ENCODE measurements at regions not wholly inside any gene's neighbourhood (a gene's known extent, or its start where the extent isn't known, plus 50 kb on each side); places are given as distances from the start of the nearest gene placed in this dataset.

GRCh38 chr14:99323603-99324185, 51.7 kb upstream of the BCL11B start:
- no peak for DNase-seq
- Histone ChIP-seq H3K9me3 (ENCODE audit: control insufficient read depth, insufficient read depth, low read length) (no peaks in the 10 kb centered on the region), H2BK5ac (ENCODE audit: low read depth, low read length, poor library complexity, severe bottlenecking) (no peak overlapping the region), H3K4ac (ENCODE audit: low read depth, low read length) (no peak overlapping the region), H3K18ac (ENCODE audit: low read depth, low read length) (no peak overlapping the region), H3K9ac (ENCODE audit: low read depth, low read length) (no peak overlapping the region), H3K9me1 (ENCODE audit: insufficient read depth, low read length) (no peaks in the 10 kb centered on the region), H2AK5ac (ENCODE audit: low read depth, low read length) (no peak overlapping the region), H3K4me2 (ENCODE audit: low read depth, low read length) (no peak overlapping the region), H3K23ac (ENCODE audit: low read depth, low read length) (no peak overlapping the region), H4K91ac (ENCODE audit: insufficient read depth, low read depth, low read length) (no peak overlapping the region), H2AFZ (replicated peaks; ENCODE audit: low read length, poor library complexity) (no peak overlapping the region), H3K56ac (ENCODE audit: extremely low read depth, insufficient read depth, low read length) (no peak overlapping the region), H3K4me1 (ENCODE audit: control insufficient read depth, insufficient read depth, low read length) (no peaks in the 10 kb centered on the region), H2BK15ac (ENCODE audit: low read depth, low read length) (no peak overlapping the region), H4K5ac (ENCODE audit: low read depth, low read length) (no peak overlapping the region), H3K27me3 (ENCODE audit: control insufficient read depth, insufficient read depth, low read length) (no peaks in the 10 kb centered on the region; the same call in 1 of the 2 replicates), H3K79me1 (ENCODE audit: low read depth in 1 of 2, low read length in 2 of 2) (no peaks in the 10 kb centered on the region), H3K36me3 (ENCODE audit: control insufficient read depth, insufficient read depth, low read length) (no peaks in the 10 kb centered on the region), H3K27ac (ENCODE audit: insufficient read depth, low read length) (no peak overlapping the region), H2AK9ac (replicated peaks; ENCODE audit: low read depth, low read length, poor library complexity) (no peak overlapping the region), H3K14ac (replicated peaks; ENCODE audit: low read depth, low read length) (no peak overlapping the region), H2BK120ac (ENCODE audit: low read depth, low read length) (no peak overlapping the region), H3K4me3 (ENCODE audit: insufficient read depth, low read depth, low read length) (no peak overlapping the region), H2BK20ac (ENCODE audit: low read depth, low read length) (no peak overlapping the region), H4K8ac (ENCODE audit: low read depth in 2 of 2, low read length in 2 of 2) (no peak overlapping the region), H4K20me1 (ENCODE audit: insufficient read depth, low read length) (no peaks in the 10 kb centered on the region)
- WGBS, 2 experiments (ENCODE audit: extremely low coverage in 2 of 2, insufficient read length in 1 of 2): no CpG with 5 or more reads among the region's 14 CpGs
- POLR2A ChIA-PET (ENCODE audit: unreplicated experiment): no interaction called here
- CTCF ChIA-PET: no interaction called here
- no peak for ATAC-seq (ENCODE audit: low read depth)
- intact Hi-C loops (cut with micrococcal nuclease): no loop called here
- TF ChIP-seq CTCF (conservative IDR thresholded peaks at IDR 0.05; ENCODE audit: low read depth, low read length): no peak
- TF ChIP-seq MAZ (IDR thresholded peaks at IDR 0.05; ENCODE audit: borderline replicate concordance, low read depth, low read length): no peak
- TF ChIP-seq RFX5 (IDR thresholded peaks at IDR 0.05; ENCODE audit: low read depth, low read length): no peak
- no peak for TF ChIP-seq CHD1 (IDR thresholded peaks at IDR 0.05; ENCODE audit: low read depth, low read length)
- TF ChIP-seq, protein P1, sequence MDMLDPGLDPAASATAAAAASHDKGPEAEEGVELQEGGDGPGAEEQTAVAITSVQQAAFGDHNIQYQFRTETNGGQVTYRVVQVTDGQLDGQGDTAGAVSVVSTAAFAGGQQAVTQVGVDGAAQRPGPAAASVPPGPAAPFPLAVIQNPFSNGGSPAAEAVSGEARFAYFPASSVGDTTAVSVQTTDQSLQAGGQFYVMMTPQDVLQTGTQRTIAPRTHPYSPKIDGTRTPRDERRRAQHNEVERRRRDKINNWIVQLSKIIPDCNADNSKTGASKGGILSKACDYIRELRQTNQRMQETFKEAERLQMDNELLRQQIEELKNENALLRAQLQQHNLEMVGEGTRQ (IDR thresholded peaks at IDR 0.05; ENCODE audit: low read depth, low read length): no peak
- TF ChIP-seq RAD21 (IDR thresholded peaks at IDR 0.05; ENCODE audit: low read length): no peak
- TF ChIP-seq MXI1 (IDR thresholded peaks at IDR 0.05; ENCODE audit: borderline replicate concordance, low read depth, low read length): no peak
- TF ChIP-seq NFE2L2 (IDR thresholded peaks at IDR 0.05; ENCODE audit: low read depth, low read length): no peak
- no peak for TF ChIP-seq SMC3 (IDR thresholded peaks at IDR 0.05; ENCODE audit: low read depth, low read length)
- no peak for TF ChIP-seq POLR2A (IDR thresholded peaks at IDR 0.05; ENCODE audit: low read depth, low read length)
- TF ChIP-seq ELK1 (IDR thresholded peaks at IDR 0.05; ENCODE audit: borderline replicate concordance, low read depth, low read length): no peak
- TF ChIP-seq FOS (IDR thresholded peaks at IDR 0.05; ENCODE audit: low read depth, low read length): no peak
- TF ChIP-seq CEBPB (IDR thresholded peaks at IDR 0.05; ENCODE audit: low read depth, low read length): no peak
- no peak for TF ChIP-seq BHLHE40 (IDR thresholded peaks at IDR 0.05; ENCODE audit: low read depth, low read length)
- TF ChIP-seq RCOR1 (IDR thresholded peaks at IDR 0.05; ENCODE audit: insufficient replicate concordance, low read length): no peak
- TF ChIP-seq MAFK (IDR thresholded peaks at IDR 0.05; ENCODE audit: low read depth, low read length): no peak
- dilution Hi-C loops (cut with HindIII; ENCODE audit: low sequenced_read_pairs, unreplicated experiment): no loop called here
- in situ Hi-C loops (cut with MboI; ENCODE audit: low sequenced_read_pairs): loop anchor here (10.0 kb wide), 1 partner anchor 91 kb away; no protein-coding TSS in a partner anchor
- BruUV-seq (replicated peaks): no TSS peak
